ENCODE measurements at regions not wholly inside any gene's neighbourhood (a gene's known extent, or its start where the extent isn't known, plus 50 kb on each side); places are given as distances from the start of the nearest gene placed in this dataset.

- H3K9ac ChIP-seq (ENCODE audit: low read length): no peak overlapping the region
- no peaks in the 10 kb centered on the region for H3K27me3 ChIP-seq (ENCODE audit: control insufficient read depth, insufficient read depth, low read length)
- no peaks in the 10 kb centered on the region for H3K36me3 ChIP-seq (ENCODE audit: control insufficient read depth, insufficient read depth, low read length)
- no peak overlapping the region for H3K4me3 ChIP-seq (ENCODE audit: low read length)
- no peak overlapping the region for H3K27ac ChIP-seq (ENCODE audit: low read depth, low read length)
- H3K4me1 ChIP-seq (ENCODE audit: control insufficient read depth, insufficient read depth, low read length): no peaks in the 10 kb centered on the region
Measured at GRCh38 chr1:55747408-55747841, 532.3 kb upstream of the USP24 start.

- H3K36me3 ChIP-seq (ENCODE audit: control insufficient read depth, insufficient read depth, low read length): no peaks in the 10 kb centered on the region
- H3K4me1 ChIP-seq (ENCODE audit: control insufficient read depth, insufficient read depth, low read length): no peaks in the 10 kb centered on the region
- no peak overlapping the region for H3K9ac ChIP-seq (ENCODE audit: low read length)
- H3K27me3 ChIP-seq (ENCODE audit: control insufficient read depth, insufficient read depth, low read length): no peaks in the 10 kb centered on the region
- no peak overlapping the region for H3K4me3 ChIP-seq (ENCODE audit: low read length)
- no peak overlapping the region for H3K27ac ChIP-seq (ENCODE audit: low read depth, low read length)
Measured at GRCh38 chr1:55746710-55747109, 531.5 kb upstream of the USP24 start.

DNA sequence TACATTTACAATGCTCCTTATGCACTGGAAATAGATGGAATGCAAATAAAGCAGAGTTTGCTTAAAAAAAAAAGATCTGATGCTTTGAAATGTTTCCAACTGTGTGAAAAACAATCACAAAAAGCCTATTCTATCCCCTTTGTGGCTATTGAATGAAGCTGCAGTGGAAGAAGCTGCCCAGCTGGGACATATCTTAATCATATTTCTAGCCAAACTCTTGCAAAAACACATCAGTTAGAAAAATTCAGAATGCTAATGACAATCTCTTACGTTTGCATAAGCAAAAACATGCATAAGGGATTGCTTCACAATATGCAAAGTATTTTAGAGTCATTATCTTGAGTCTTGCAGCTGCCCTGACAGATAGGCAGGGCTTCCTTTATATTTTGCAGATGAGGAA lies 526.4 kb upstream of the USP24 start:
- H3K27me3 ChIP-seq (ENCODE audit: control insufficient read depth, insufficient read depth, low read length): no peaks in the 10 kb centered on the region
- H3K4me1 ChIP-seq (ENCODE audit: control insufficient read depth, insufficient read depth, low read length): no peaks in the 10 kb centered on the region
- H3K9ac ChIP-seq (ENCODE audit: low read length): no peak overlapping the region
- no peak overlapping the region for H3K27ac ChIP-seq (ENCODE audit: low read depth, low read length)
- H3K4me3 ChIP-seq (ENCODE audit: low read length): no peak overlapping the region
- no peaks in the 10 kb centered on the region for H3K36me3 ChIP-seq (ENCODE audit: control insufficient read depth, insufficient read depth, low read length)

- Histone ChIP-seq H3K27me3 (ENCODE audit: control insufficient read depth, insufficient read depth, low read length) (no peaks in the 10 kb centered on the region), H3K4me3 (ENCODE audit: low read length) (no peak overlapping the region), H3K27ac (ENCODE audit: low read depth, low read length) (no peak overlapping the region), H3K9ac (ENCODE audit: low read length) (no peak overlapping the region), H3K4me1 (ENCODE audit: control insufficient read depth, insufficient read depth, low read length) (no peaks in the 10 kb centered on the region), H3K36me3 (ENCODE audit: control insufficient read depth, insufficient read depth, low read length) (no peaks in the 10 kb centered on the region)
Measured at GRCh38 chr1:55735106-55735505, 519.9 kb upstream of the USP24 start.

DNA sequence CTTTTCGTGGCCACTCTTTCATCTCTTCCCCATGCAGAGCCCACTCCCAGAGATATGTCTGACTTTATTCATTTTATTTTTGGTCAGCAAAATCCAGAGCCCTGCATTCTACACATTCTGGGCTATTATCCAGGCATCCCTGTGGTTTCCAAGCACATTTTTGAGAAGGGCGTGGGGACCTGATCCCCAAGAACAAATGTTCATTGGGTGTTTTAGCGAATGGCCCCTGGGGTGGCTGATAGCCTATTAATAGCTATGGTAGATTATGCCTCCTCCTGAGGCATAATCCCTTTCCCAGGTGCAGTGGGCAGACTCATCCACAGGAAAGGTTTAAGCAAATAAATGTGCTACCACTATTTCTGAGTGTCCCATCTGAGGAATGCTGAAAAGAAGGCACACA lies 511.8 kb upstream of the USP24 start:
- no peak overlapping the region for H3K27ac ChIP-seq (ENCODE audit: low read depth, low read length)
- no peaks in the 10 kb centered on the region for H3K4me1 ChIP-seq (ENCODE audit: control insufficient read depth, insufficient read depth, low read length)
- no peak overlapping the region for H3K4me3 ChIP-seq (ENCODE audit: low read length)
- no peaks in the 10 kb centered on the region for H3K27me3 ChIP-seq (ENCODE audit: control insufficient read depth, insufficient read depth, low read length)
- H3K9ac ChIP-seq (ENCODE audit: low read length): no peak overlapping the region
- no peaks in the 10 kb centered on the region for H3K36me3 ChIP-seq (ENCODE audit: control insufficient read depth, insufficient read depth, low read length)

DNA sequence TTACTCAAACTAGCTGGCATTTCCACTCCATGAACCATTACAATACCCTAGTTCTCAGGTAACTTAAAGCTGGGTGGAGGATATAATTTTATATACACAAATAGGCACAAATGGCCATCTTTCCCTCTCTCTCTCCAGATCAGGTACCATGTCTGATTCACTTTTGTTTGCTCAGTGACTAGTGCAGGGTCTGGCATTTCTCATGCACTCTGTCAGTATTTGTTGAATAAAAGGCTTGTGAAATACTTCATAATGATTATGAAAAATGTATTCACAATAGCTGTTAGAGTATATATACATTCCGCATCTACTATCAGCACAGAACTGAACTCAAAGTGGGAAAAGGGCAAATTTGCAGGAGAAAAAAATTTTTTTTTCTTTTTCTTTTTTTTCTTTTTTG lies 510.2 kb upstream of the USP24 start:
- H3K36me3 ChIP-seq (ENCODE audit: control insufficient read depth, insufficient read depth, low read length): no peaks in the 10 kb centered on the region
- no peak overlapping the region for H3K4me3 ChIP-seq (ENCODE audit: low read length)
- no peaks in the 10 kb centered on the region for H3K27me3 ChIP-seq (ENCODE audit: control insufficient read depth, insufficient read depth, low read length)
- H3K9ac ChIP-seq (ENCODE audit: low read length): no peak overlapping the region
- no peak overlapping the region for H3K27ac ChIP-seq (ENCODE audit: low read depth, low read length)
- no peaks in the 10 kb centered on the region for H3K4me1 ChIP-seq (ENCODE audit: control insufficient read depth, insufficient read depth, low read length)

DNA sequence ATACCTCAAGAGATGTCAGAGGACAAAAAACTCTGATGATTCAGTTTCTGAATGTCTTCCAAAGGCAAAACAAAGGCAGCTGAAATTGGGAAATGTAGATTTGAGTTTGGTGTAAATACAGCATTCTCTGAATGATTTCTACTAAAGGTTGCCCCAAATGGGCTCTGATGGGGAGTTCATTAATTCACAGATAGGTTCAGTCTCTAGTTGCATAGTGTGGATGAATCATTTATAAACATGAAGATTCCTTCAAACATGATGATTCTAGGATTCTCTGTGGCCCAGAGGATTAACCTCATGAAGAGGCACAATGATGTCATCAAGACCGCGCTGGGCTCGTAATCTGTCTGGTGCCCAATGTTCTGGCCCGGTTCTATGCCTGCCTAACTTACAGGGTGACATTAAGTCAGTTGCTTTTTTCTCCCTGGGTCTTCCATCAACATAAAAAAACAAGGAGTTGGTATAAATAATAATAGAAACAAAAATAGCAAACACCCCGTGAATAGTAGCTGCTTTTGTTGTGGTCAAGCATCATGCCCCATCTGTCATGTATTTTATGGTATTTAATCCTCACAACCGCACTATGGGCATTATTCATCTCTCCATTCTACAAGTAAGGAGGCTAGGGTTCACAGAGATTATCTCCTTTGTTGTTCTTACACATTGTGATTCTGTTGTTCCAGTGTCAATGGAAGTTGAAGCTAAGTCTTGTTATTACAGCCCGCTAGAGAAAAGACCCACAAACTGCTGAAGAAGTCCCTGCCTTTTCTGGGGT lies 509.6 kb upstream of the USP24 start:
- Histone ChIP-seq H3K36me3 (ENCODE audit: control insufficient read depth, insufficient read depth, low read length) (no peaks in the 10 kb centered on the region), H3K27ac (ENCODE audit: low read depth, low read length) (no peak overlapping the region), H3K4me3 (ENCODE audit: low read length) (no peak overlapping the region)

DNA sequence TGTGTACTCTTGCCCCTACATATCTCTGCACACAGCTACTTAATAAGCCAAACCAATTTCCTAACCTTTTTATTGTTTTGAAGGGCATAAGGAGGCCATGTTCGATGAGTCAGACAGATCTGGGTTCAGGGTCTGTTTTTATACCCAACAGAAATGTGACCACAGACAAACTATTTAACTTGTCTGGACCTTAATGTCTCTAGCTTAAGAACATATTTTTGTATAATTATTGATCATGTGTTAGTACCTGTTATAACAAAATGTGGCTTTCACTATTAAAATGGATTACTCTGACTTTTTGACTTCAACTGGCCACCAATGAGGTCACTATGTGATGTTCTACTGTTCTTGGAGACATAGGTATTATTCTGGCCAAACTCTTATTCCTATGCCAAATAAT lies 507.8 kb upstream of the USP24 start:
- H3K36me3 ChIP-seq (ENCODE audit: control insufficient read depth, insufficient read depth, low read length): no peaks in the 10 kb centered on the region
- peaks cover 17% of the 10 kb centered on the region for H3K4me1 ChIP-seq (ENCODE audit: control insufficient read depth, insufficient read depth, low read length)
- no peak overlapping the region for H3K4me3 ChIP-seq (ENCODE audit: low read length)
- no peak overlapping the region for H3K27ac ChIP-seq (ENCODE audit: low read depth, low read length)
- H3K27me3 ChIP-seq (ENCODE audit: control insufficient read depth, insufficient read depth, low read length): no peaks in the 10 kb centered on the region
- no peak overlapping the region for H3K9ac ChIP-seq (ENCODE audit: low read length)

More for the DNA sequence above, 509.6 kb upstream of the USP24 start:
- Histone ChIP-seq H3K4me1 (ENCODE audit: control insufficient read depth, insufficient read depth, low read length) (peaks cover 3% of the 10 kb centered on the region), H3K9ac (ENCODE audit: low read length) (no peak overlapping the region), H3K27me3 (ENCODE audit: control insufficient read depth, insufficient read depth, low read length) (no peaks in the 10 kb centered on the region)

- Histone ChIP-seq H3K9ac (ENCODE audit: low read length) (no peak overlapping the region), H3K4me3 (ENCODE audit: low read length) (no peak overlapping the region), H3K27me3 (ENCODE audit: control insufficient read depth, insufficient read depth, low read length) (no peaks in the 10 kb centered on the region), H3K36me3 (ENCODE audit: control insufficient read depth, insufficient read depth, low read length) (no peaks in the 10 kb centered on the region), H3K4me1 (ENCODE audit: control insufficient read depth, insufficient read depth, low read length) (peaks cover 23% of the 10 kb centered on the region), H3K27ac (ENCODE audit: low read depth, low read length) (no peak overlapping the region)
Measured at GRCh38 chr1:55720261-55720660, 505.1 kb upstream of the USP24 start.

DNA sequence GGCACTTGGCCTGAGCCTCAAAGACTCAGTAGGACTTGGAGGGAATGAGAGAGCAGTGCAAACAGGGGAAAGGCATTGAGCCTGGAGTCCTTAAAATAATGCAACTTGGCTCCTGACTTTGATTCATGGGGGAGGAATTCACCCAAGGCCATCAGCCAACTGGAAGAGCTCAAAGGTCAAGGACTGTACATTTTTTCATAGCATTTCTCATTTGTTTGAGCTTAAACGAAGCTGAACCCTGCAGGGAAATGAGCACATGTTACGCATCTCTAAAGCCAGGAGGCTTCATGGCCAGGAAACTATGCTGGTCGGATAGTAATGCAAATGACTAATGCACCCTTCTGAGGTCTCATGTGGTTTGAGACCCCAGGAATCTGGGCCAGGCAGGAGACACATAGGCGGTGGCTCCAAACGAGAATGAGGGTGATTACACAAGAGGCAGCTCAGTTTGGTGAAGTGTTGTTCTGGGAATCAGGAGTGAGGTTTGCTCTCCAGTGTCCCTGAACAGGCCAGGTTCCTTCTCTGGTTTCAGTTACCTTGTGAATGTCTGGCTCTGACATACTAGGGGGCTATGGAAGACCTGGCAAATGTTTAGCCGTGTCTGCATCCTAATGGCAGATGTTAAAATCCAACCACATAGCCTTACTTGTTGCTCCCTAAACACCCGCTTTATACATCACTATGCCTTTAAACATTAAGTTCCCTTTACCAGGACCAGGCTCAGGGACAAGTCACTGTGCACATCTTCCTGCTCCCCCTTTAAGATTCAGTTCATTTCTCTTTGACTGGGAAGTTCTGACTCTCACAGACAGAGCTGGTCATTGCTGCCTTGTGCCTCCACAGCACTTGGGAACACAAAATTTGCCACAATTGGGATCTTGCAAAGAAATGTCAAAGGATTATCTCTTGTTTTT lies 503.9 kb upstream of the USP24 start:
- Histone ChIP-seq H3K27ac (ENCODE audit: low read depth, low read length) (peak overlapping the region; percentile 52), H3K4me3 (ENCODE audit: low read length) (no peak overlapping the region), H3K9ac (ENCODE audit: low read length) (no peak overlapping the region), H3K27me3 (ENCODE audit: control insufficient read depth, insufficient read depth, low read length) (no peaks in the 10 kb centered on the region), H3K36me3 (ENCODE audit: control insufficient read depth, insufficient read depth, low read length) (no peaks in the 10 kb centered on the region), H3K4me1 (ENCODE audit: control insufficient read depth, insufficient read depth, low read length) (peaks cover 23% of the 10 kb centered on the region)

DNA sequence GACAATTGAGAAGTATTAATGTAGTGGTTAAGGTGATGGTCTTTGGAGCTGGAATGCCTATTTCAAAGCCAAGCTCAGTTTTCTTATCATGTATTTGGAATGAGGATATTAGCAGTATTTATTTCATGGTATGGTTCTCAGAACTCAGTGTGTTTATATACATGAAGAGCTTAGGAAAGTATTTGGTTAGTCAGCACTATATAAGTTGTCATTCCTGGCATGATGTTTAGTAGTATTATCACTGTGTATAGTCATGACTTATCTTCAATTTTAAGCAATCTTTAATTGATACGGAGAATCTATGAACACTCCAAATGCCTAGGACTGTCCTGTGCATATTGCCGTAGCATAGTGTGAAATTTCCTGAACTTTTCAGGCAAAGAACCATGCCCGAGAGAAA lies 501.9 kb upstream of the USP24 start:
- Histone ChIP-seq H3K4me1 (ENCODE audit: control insufficient read depth, insufficient read depth, low read length) (peaks cover 23% of the 10 kb centered on the region), H3K9ac (ENCODE audit: low read length) (no peak overlapping the region), H3K4me3 (ENCODE audit: low read length) (no peak overlapping the region), H3K36me3 (ENCODE audit: control insufficient read depth, insufficient read depth, low read length) (no peaks in the 10 kb centered on the region), H3K27me3 (ENCODE audit: control insufficient read depth, insufficient read depth, low read length) (no peaks in the 10 kb centered on the region), H3K27ac (ENCODE audit: low read depth, low read length) (no peak overlapping the region)

GRCh38 chr1:55716610-55717009 lies 501.4 kb upstream of the USP24 start:
- H3K4me3 ChIP-seq (ENCODE audit: low read length): no peak overlapping the region
- H3K27ac ChIP-seq (ENCODE audit: low read depth, low read length): no peak overlapping the region
- H3K36me3 ChIP-seq (ENCODE audit: control insufficient read depth, insufficient read depth, low read length): no peaks in the 10 kb centered on the region
- no peak overlapping the region for H3K9ac ChIP-seq (ENCODE audit: low read length)
- peaks cover 23% of the 10 kb centered on the region for H3K4me1 ChIP-seq (ENCODE audit: control insufficient read depth, insufficient read depth, low read length)
- no peaks in the 10 kb centered on the region for H3K27me3 ChIP-seq (ENCODE audit: control insufficient read depth, insufficient read depth, low read length)

Measured in rectal smooth muscle tissue (tissue), 1 donor.